ENCODE measurements at regions not wholly inside any gene's neighbourhood (a gene's known extent, or its start where the extent isn't known, plus 50 kb on each side); places are given as distances from the start of the nearest gene placed in this dataset.

GRCh38 chr9:20137425-20137824 lies 348.6 kb upstream of the SLC24A2 start:
- H2BK12ac ChIP-seq (ENCODE audit: low read depth, low read length) = no peak overlapping the region
- no peaks in the 10 kb centered on the region for H3K9me3 ChIP-seq (ENCODE audit: insufficient read depth in 2 of 2, low read depth in 1 of 2, low read length in 1 of 2)
- H3K23me2 ChIP-seq (ENCODE audit: low read depth, low read length) = no peaks in the 10 kb centered on the region
- H3K36me3 ChIP-seq (ENCODE audit: control insufficient read depth in 2 of 4, insufficient read depth in 4 of 4, low read length in 3 of 4) = no peaks in the 10 kb centered on the region
- H3K4ac ChIP-seq (replicated peaks; ENCODE audit: insufficient read length, low read depth, low read length) = no peak overlapping the region
- H4K5ac ChIP-seq (ENCODE audit: insufficient read length, low read depth, low read length) = no peak overlapping the region
- no peaks in the 10 kb centered on the region for H3K79me2 ChIP-seq (ENCODE audit: control insufficient read depth in 1 of 2, insufficient read depth in 2 of 2, low read length in 2 of 2)
- H3K56ac ChIP-seq (replicated peaks; ENCODE audit: insufficient read length, low read depth, low read length) = no peak overlapping the region
- no peak overlapping the region for H2BK120ac ChIP-seq (replicated peaks; ENCODE audit: low read depth, low read length)
- WGBS, 2 experiments (ENCODE audit: extremely low coverage in 1 of 2, insufficient coverage in 1 of 2, insufficient read length in 1 of 2, insufficient replicate concordance in 2 of 2, low coverage in 1 of 2, low lambda C conversion rate in 2 of 2, missing lambda C conversion rate in 1 of 2) = 83% methylated on average over 1 of the region's 1 CpG; no CpG with 5 or more reads in 1 of the 2 experiments
- H2BK20ac ChIP-seq (ENCODE audit: low read length) = no peak overlapping the region
- H3K23ac ChIP-seq (ENCODE audit: insufficient read length) = no peak overlapping the region
- no peaks in the 10 kb centered on the region for H3K27me3 ChIP-seq (replicated peaks in 1 of 4; ENCODE audit: control insufficient read depth in 3 of 4, extremely low read depth in 1 of 4, insufficient read depth in 3 of 4, low read length in 3 of 4)
- no peak overlapping the region for H3K4me2 ChIP-seq (ENCODE audit: insufficient read depth in 1 of 2, low read depth in 2 of 2, low read length in 2 of 2)
- H2BK5ac ChIP-seq (ENCODE audit: low read depth, low read length) = no peak overlapping the region
- no peak overlapping the region for H3K9ac ChIP-seq (replicated peaks in 1 of 4; ENCODE audit: extremely low read depth in 1 of 4, low read depth in 3 of 4, low read length in 3 of 4)
- peaks cover 0 to 5% (median under 1%) of the 10 kb centered on the region in 4 experiments; a peak in 2 of 7 replicates for H3K4me1 ChIP-seq (replicated peaks in 1 of 4; ENCODE audit: control insufficient read depth in 3 of 4, insufficient read depth in 4 of 4, low read length in 3 of 4)
- no peak overlapping the region for H4K91ac ChIP-seq (replicated peaks; ENCODE audit: insufficient read length, low read length)
- no peak overlapping the region for H3K18ac ChIP-seq (ENCODE audit: extremely low read depth, low read length)
- ChIA-PET CTCF (ENCODE audit: partially characterized antibody) (interaction anchor here (0.9 to 1.9 kb wide), 3 partner anchors 9 to 44 kb away, joined by 3 to 5 read pairs (median 4); no protein-coding TSS in a partner anchor), POLR2A (ENCODE audit: partially characterized antibody) (no interaction called here)
- no peak overlapping the region for H3K4me3 ChIP-seq (ENCODE audit: extremely low read depth in 1 of 4, insufficient read depth in 2 of 4, low read depth in 3 of 4, low read length in 4 of 4)
- TF ChIP-seq PHF8 (conservative IDR thresholded peaks at IDR 0.05; ENCODE audit: low read depth, low read length) = no peak
- no peak for TF ChIP-seq USF2 (IDR thresholded peaks at IDR 0.05; ENCODE audit: low read length)
- TF ChIP-seq BACH1 (IDR thresholded peaks at IDR 0.05; ENCODE audit: low read length) = no peak
- TF ChIP-seq CHD1 (IDR thresholded peaks at IDR 0.05; ENCODE audit: low read depth, low read length) = no peak
- TF ChIP-seq HDAC6 (IDR thresholded peaks at IDR 0.05; ENCODE audit: low read depth, low read length) = no peak
- TF ChIP-seq RFX5 (IDR thresholded peaks at IDR 0.05; ENCODE audit: borderline replicate concordance, low read depth, low read length) = no peak
- TF ChIP-seq RXRA (IDR thresholded peaks at IDR 0.05; ENCODE audit: insufficient read depth, low read depth, low read length) = no peak
- FAIRE-seq (no peak), DNase-seq (ENCODE audit: low read depth in 1 of 2, low spot score in 2 of 2) (no peak)
- no peak overlapping the region for H2BK15ac ChIP-seq (ENCODE audit: low read length)
- H3K79me1 ChIP-seq (ENCODE audit: low read depth, low read length) = no peaks in the 10 kb centered on the region
- no peak overlapping the region for H2AK5ac ChIP-seq (ENCODE audit: low read depth, low read length)
- no peak overlapping the region for H3K27ac ChIP-seq (ENCODE audit: low read depth, low read length)
- no peak overlapping the region for H3K14ac ChIP-seq (ENCODE audit: insufficient read length)
- H4K20me1 ChIP-seq (replicated peaks in 1 of 2; ENCODE audit: control insufficient read depth in 1 of 2, insufficient read depth in 2 of 2, low read length in 2 of 2) = no peaks in the 10 kb centered on the region
- no peak overlapping the region for H2AFZ ChIP-seq (ENCODE audit: low read length)
- H4K8ac ChIP-seq (ENCODE audit: extremely low read depth, insufficient read depth, low read length) = no peak overlapping the region

Measured in H1 (cell line).